ENCODE measurements at regions not wholly inside any gene's neighbourhood (a gene's known extent, or its start where the extent isn't known, plus 50 kb on each side); places are given as distances from the start of the nearest gene placed in this dataset.

GRCh38 chr17:59505610-59506276 lies 59.7 kb upstream of the DHX40 start:
- H3K36me3 Mint-ChIP-seq (ENCODE audit: low read depth) = no peaks in the 10 kb centered on the region
- Histone ChIP-seq H3F3A (replicated peaks; ENCODE audit: low read depth) (no peaks in the 10 kb centered on the region), H3K27ac (ENCODE audit: low read depth) (no peak overlapping the region), H3K4me2 (no peak overlapping the region), H3K9me2 (ENCODE audit: insufficient read depth) (peaks cover 3% of the 10 kb centered on the region), H3K79me2 (replicated peaks; ENCODE audit: insufficient read depth) (no peaks in the 10 kb centered on the region), H3K27me3 (ENCODE audit: insufficient read depth) (no peaks in the 10 kb centered on the region), H2AFZ (peak overlapping the region; percentile 43), H3K4me1 (ENCODE audit: insufficient read depth) (no peaks in the 10 kb centered on the region), H3K4me3 (no peak overlapping the region), H3K36me3 (ENCODE audit: insufficient read depth) (no peaks in the 10 kb centered on the region), H4K20me1 (replicated peaks; ENCODE audit: insufficient read depth) (no peaks in the 10 kb centered on the region)
- TF ChIP-seq CREB1 (CRISPR knock-in tag; IDR thresholded peaks at IDR 0.05; ENCODE audit: low read depth) (no peak), STAT1 (IDR thresholded peaks at IDR 0.05; ENCODE audit: unreplicated experiment) (no peak), NANOG (IDR thresholded peaks at IDR 0.05; ENCODE audit: borderline replicate concordance) (no peak), EZH2 (IDR thresholded peaks at IDR 0.05; ENCODE audit: low read depth, unreplicated experiment) (no peak), ZNF114 (CRISPR knock-in tag; IDR thresholded peaks at IDR 0.05) (no peak), JUNB (IDR thresholded peaks at IDR 0.05; ENCODE audit: unreplicated experiment) (no peak), EZH2phosphoT487 (IDR thresholded peaks at IDR 0.05; ENCODE audit: unreplicated experiment) (no peak), ETS1 (IDR thresholded peaks at IDR 0.05) (no peak), POLR2AphosphoS5 (IDR thresholded peaks at IDR 0.05; ENCODE audit: low read depth) (no peak), ZNF462 (CRISPR knock-in tag; IDR thresholded peaks at IDR 0.05) (no peak), ZNF331 (CRISPR knock-in tag; IDR thresholded peaks at IDR 0.05; ENCODE audit: low read depth) (no peak), CTCF (conservative IDR thresholded peaks at IDR 0.05; ENCODE audit: low read depth in 2 of 2) (no peak), REST (IDR thresholded peaks at IDR 0.05; ENCODE audit: unreplicated experiment) (no peak)
- no peaks in the 10 kb centered on the region for H3K9me3 Mint-ChIP-seq
- ATAC-seq (peak; percentile 31; the same call in 1 of the 3 replicates), DNase-seq (ENCODE audit: low spot score) (peak; percentile 39)
- no peaks in the 10 kb centered on the region for H3K27me3 Mint-ChIP-seq (ENCODE audit: insufficient read depth, low read depth, poor library complexity)
- peak overlapping the region; percentile 10; the same call in 1 of the 2 replicates for H3K27ac Mint-ChIP-seq
- peaks cover 4% of the 10 kb centered on the region; the same call in 2 of the 3 replicates for H3K4me1 Mint-ChIP-seq
- no peak overlapping the region for H3K4me3 Mint-ChIP-seq
